ENCODE measurements at regions not wholly inside any gene's neighbourhood (a gene's known extent, or its start where the extent isn't known, plus 50 kb on each side); places are given as distances from the start of the nearest gene placed in this dataset.

DNA sequence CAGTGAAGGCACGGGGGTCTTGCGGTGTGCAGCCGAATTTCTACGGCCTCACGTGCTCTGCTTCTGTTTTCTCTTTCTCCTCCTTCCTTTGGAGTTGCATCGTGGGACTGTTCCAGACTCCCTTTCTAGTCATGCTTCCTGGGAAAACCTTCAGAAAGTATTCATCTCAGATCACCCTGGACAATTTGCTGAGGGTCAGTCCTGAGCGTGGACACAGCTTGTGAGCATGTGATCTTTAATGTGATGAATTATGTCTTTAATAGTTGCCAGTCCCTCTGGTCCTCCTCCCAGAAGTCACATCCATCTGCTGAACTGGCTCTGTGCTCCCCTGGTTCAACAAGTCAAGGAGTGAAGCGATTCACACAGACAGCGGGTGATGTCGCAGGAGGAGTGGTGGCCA, 145.0 kb upstream of the PDE10A start:
- TF ChIP-seq ZNF12 (CRISPR knock-in tag; IDR thresholded peaks at IDR 0.05) (no peak), CEBPB (IDR thresholded peaks at IDR 0.05; ENCODE audit: borderline replicate concordance, low read depth, low read length) (no peak), GABPB1 (CRISPR knock-in tag; IDR thresholded peaks at IDR 0.05) (no peak), TARDBP (CRISPR knock-in tag; IDR thresholded peaks at IDR 0.05) (no peak), RFX5 (IDR thresholded peaks at IDR 0.05; ENCODE audit: low read depth, low read length) (no peak), CHD2 (IDR thresholded peaks at IDR 0.05; ENCODE audit: low read depth, low read length) (no peak), ZNF136 (CRISPR knock-in tag; IDR thresholded peaks at IDR 0.05; ENCODE audit: low read depth) (no peak), NFIB (CRISPR knock-in tag; IDR thresholded peaks at IDR 0.05; ENCODE audit: borderline replicate concordance) (no peak), POLR2A (IDR thresholded peaks at IDR 0.05; ENCODE audit: insufficient read depth in 1 of 2, low read depth in 2 of 2, low read length in 2 of 2) (no peak), RFXANK (CRISPR knock-in tag; IDR thresholded peaks at IDR 0.05) (no peak), CCAR2 (optimal IDR thresholded peaks at IDR 0.05; ENCODE audit: low read depth, low read length) (no peak)
- TF ChIP-seq, protein P1, sequence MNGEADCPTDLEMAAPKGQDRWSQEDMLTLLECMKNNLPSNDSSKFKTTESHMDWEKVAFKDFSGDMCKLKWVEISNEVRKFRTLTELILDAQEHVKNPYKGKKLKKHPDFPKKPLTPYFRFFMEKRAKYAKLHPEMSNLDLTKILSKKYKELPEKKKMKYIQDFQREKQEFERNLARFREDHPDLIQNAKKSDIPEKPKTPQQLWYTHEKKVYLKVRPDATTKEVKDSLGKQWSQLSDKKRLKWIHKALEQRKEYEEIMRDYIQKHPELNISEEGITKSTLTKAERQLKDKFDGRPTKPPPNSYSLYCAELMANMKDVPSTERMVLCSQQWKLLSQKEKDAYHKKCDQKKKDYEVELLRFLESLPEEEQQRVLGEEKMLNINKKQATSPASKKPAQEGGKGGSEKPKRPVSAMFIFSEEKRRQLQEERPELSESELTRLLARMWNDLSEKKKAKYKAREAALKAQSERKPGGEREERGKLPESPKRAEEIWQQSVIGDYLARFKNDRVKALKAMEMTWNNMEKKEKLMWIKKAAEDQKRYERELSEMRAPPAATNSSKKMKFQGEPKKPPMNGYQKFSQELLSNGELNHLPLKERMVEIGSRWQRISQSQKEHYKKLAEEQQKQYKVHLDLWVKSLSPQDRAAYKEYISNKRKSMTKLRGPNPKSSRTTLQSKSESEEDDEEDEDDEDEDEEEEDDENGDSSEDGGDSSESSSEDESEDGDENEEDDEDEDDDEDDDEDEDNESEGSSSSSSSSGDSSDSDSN (CRISPR knock-in tag; IDR thresholded peaks at IDR 0.05) = no peak
- TF ChIP-seq, protein P2, sequence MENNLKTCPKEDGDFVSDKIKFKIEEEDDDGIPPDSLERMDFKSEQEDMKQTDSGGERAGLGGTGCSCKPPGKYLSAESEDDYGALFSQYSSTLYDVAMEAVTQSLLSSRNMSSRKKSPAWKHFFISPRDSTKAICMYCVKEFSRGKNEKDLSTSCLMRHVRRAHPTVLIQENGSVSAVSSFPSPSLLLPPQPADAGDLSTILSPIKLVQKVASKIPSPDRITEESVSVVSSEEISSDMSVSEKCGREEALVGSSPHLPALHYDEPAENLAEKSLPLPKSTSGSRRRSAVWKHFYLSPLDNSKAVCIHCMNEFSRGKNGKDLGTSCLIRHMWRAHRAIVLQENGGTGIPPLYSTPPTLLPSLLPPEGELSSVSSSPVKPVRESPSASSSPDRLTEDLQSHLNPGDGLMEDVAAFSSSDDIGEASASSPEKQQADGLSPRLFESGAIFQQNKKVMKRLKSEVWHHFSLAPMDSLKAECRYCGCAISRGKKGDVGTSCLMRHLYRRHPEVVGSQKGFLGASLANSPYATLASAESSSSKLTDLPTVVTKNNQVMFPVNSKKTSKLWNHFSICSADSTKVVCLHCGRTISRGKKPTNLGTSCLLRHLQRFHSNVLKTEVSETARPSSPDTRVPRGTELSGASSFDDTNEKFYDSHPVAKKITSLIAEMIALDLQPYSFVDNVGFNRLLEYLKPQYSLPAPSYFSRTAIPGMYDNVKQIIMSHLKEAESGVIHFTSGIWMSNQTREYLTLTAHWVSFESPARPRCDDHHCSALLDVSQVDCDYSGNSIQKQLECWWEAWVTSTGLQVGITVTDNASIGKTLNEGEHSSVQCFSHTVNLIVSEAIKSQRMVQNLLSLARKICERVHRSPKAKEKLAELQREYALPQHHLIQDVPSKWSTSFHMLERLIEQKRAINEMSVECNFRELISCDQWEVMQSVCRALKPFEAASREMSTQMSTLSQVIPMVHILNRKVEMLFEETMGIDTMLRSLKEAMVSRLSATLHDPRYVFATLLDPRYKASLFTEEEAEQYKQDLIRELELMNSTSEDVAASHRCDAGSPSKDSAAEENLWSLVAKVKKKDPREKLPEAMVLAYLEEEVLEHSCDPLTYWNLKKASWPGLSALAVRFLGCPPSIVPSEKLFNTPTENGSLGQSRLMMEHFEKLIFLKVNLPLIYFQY (CRISPR knock-in tag; IDR thresholded peaks at IDR 0.05; ENCODE audit: borderline replicate concordance) = no peak
